Retinal pigment epithelial cell (primary cell): ENCODE measurements at regions not wholly inside any gene's neighbourhood (a gene's known extent, or its start where the extent isn't known, plus 50 kb on each side); places are given as distances from the start of the nearest gene placed in this dataset.
A peak's percentile ranks its signal among the peaks of the same experiment; 100 is the strongest.

Source experiments
- DNase-seq: peaks from one replicate; pipeline ENCODE4 v3.0.0-alpha.2; 2010; ENCODE audit warnings: low read depth
- H3K4me3 ChIP-seq: 2 replicates; pipeline ENCODE4 v1.5.1; 2011; ENCODE audit warnings: mild to moderate bottlenecking, low read length, control low read depth, moderate library complexity
- TF ChIP-seq, protein P1 (sequence below): conservative IDR thresholded peaks from 2 replicates; pipeline ENCODE4 v1.5.1; 2011; ENCODE audit warnings: low read depth, low read length, control low read depth, inconsistent platforms

DNA sequence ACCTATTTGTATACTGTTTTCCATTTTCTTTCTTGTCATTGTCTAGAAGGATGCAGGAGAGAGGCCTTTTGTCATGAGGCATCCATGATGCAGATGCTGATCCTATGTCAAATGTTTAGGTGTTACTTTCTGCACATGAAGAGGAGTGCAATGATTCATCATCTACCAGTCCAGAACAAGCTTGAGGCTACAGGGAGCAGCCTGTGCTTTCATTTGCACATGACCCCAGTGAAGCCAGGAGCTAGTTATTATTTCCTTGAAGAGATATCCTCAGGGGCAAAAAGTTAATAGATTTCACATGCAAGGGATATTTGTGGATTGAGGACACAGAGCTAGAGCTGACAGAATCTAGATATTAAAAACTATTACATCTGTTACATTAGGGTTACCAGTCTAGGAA lies 204.4 kb upstream of the TGFBR2 start:
- no peak for DNase-seq
- TF ChIP-seq, protein P1, sequence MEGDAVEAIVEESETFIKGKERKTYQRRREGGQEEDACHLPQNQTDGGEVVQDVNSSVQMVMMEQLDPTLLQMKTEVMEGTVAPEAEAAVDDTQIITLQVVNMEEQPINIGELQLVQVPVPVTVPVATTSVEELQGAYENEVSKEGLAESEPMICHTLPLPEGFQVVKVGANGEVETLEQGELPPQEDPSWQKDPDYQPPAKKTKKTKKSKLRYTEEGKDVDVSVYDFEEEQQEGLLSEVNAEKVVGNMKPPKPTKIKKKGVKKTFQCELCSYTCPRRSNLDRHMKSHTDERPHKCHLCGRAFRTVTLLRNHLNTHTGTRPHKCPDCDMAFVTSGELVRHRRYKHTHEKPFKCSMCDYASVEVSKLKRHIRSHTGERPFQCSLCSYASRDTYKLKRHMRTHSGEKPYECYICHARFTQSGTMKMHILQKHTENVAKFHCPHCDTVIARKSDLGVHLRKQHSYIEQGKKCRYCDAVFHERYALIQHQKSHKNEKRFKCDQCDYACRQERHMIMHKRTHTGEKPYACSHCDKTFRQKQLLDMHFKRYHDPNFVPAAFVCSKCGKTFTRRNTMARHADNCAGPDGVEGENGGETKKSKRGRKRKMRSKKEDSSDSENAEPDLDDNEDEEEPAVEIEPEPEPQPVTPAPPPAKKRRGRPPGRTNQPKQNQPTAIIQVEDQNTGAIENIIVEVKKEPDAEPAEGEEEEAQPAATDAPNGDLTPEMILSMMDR, result no peak

DNA sequence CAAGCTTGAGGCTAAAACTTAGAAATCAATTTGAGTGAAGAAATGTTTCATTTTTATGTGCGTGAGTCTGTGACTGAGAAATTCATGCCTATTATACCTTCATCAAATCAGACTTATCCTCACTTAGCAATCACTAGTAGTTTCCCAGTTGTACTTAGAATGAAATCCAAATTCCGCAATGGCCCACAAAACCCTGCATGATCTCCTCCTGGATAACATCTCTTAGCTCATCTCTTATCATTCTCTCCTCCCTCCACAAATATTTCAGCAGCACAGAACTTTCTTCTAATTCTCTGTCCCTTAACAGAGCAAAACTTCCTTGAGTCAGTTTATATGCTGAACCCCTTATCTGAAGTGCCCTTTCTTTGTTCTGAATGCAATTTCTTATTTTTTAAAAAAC lies 198.8 kb upstream of the TGFBR2 start:
- TF ChIP-seq, protein P1, result no peak
- no peak overlapping the region for H3K4me3 ChIP-seq
- no peak for DNase-seq

More for the DNA sequence above, 204.4 kb upstream of the TGFBR2 start:
- H3K4me3 ChIP-seq, result no peak overlapping the region

DNA sequence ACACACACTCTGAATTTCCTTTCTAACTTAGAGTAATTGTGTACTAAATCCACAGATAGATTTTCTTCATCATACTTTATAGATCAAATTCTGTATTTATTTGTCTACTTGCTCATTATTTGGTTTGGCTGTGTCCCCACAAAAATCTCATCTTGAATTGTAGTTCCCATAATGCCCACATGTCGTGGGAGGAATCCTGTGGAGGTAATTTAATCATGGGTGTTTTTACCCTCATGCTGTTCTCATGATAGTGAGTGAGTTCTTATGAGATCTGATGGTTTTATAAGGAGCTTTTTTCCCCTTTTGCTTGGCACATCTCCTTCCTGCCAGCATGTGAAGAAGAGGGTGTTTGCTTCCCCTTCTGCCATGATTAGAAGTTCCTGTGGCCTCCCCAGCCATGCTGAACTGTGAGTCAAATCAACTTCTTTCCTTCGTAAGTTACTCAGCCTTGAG lies 198.3 kb upstream of the TGFBR2 start:
- TF ChIP-seq, protein P1, result peak; percentile 1
- no peak for DNase-seq
- no peak overlapping the region for H3K4me3 ChIP-seq

DNA sequence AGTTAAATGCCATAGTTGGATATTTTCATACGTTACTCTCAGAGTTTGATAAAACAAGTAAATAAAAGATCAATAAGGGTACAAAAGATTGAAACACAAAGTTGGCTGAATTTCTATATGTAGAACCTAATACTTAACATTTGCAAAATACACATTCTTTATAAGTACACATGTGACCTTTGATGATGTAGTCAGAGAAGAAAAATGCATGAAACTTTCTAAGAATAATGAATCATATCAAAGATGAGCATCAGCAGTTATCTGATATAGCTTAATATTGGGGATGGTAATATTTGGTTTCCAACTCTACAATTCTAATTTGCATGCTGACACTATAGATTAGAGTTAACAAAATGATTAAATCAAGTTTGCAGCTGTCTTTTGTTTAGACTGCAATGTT lies 188.0 kb upstream of the TGFBR2 start:
- DNase-seq, result no peak
- H3K4me3 ChIP-seq, result no peak overlapping the region
- TF ChIP-seq, protein P1, result no peak

DNA sequence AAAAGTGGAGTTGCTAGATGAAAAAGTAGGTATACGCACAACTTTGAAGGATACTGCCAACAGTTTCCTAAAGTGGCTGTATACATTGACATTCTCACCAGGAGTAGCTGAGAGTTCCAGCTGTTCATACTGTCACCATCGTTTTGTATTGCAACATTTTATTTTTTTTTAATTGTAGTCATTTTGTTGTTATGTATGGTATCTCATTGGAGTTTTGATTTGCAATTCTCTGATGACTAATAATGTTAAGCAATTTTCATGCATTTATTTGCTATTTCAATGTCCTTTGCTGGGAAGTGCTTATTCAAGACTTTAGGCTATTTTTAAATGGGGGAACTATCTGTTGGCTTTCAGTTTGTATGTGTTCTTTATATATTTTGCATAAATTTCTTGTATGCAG lies 185.1 kb upstream of the TGFBR2 start:
- TF ChIP-seq, protein P1, result no peak
- H3K4me3 ChIP-seq, result no peak overlapping the region
- no peak for DNase-seq

DNA sequence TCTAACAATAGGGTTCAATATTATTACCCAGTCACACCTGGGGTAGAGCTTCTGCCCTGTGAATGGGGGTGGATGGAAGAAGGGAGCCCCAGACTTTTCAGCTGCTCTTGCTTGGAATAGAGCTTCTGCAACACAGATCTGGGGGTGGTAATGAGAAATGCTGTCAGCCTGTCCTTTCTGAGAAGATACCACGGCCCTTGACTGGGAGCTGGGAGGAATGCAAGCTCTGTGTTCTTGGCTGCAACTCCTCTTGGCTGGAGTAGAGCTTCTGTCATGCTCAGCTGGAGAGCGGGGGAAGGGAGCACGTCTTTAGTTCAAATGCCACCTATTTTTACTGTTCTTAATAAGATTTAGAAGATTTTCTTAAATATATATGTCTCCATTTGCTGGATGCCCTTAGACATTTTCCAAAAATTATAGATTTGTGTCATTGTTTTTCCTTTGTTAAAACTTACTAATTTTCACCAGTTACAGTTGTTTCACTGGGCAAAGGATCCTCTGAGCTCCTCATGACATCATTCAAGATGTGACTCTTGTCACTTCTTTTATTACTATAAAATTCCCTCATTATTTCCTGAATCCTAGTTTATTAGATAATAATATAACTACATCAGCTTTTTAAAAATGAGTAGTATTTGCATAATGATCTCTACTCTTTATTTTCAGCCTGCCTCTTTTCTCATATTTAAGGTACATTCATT lies 180.0 kb upstream of the TGFBR2 start:
- DNase-seq, result no peak
- TF ChIP-seq, protein P1, result no peak
- no peak overlapping the region for H3K4me3 ChIP-seq

DNA sequence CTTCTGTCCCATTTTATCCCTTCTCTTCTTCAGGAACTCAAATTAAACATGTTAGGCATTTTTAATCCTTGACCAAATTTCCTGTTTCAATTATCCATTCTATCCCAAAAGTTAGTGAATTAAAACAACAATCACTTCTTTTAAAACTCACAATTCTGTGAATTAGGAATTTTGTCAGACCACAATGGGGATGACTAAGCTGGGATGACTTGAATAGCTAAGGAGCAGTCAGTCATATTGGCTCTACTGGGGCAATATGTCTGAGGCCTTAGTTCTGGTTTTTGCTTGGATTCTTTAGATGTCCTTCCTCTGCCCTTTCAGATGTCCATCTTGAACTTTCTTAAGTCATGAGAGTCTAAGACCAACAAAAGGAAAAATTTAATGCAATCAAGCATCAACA lies 178.2 kb upstream of the TGFBR2 start:
- H3K4me3 ChIP-seq, result no peak overlapping the region
- TF ChIP-seq, protein P1, result no peak
- no peak for DNase-seq
